Fibroblast of gingiva (primary cell): ENCODE measurements at regions not wholly inside any gene's neighbourhood (a gene's known extent, or its start where the extent isn't known, plus 50 kb on each side); places are given as distances from the start of the nearest gene placed in this dataset.
"Not testable (repeated sequence)": the region's sequence is repeated elsewhere in the genome, so short reads cannot be mapped to it uniquely, and the experiment has no call there.

ENCODE experiments used
- DNase-seq: peaks from one replicate; pipeline ENCODE4 v3.0.0-alpha.2; 2011; ENCODE audit warnings: low read depth

DNA sequence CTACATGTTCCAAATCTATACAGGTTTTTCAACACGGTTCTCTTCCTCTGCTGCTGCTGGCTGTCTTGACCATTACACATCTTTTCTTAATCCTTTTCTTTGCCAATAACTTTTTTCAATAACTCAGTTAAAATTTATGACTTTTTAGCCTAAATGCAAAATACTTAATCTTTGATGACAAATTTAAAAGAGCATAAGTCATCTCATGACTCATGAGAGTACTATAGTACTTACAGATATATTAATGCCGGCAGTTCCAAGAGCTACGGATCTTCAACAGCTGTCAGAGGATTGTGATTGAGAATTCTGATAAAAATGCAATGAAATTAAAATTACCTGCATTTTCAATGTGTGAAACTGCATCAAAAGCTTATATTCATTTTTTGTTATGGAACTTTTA, 105.5 kb downstream of the KPNA2 start:
- no peak for DNase-seq

DNA sequence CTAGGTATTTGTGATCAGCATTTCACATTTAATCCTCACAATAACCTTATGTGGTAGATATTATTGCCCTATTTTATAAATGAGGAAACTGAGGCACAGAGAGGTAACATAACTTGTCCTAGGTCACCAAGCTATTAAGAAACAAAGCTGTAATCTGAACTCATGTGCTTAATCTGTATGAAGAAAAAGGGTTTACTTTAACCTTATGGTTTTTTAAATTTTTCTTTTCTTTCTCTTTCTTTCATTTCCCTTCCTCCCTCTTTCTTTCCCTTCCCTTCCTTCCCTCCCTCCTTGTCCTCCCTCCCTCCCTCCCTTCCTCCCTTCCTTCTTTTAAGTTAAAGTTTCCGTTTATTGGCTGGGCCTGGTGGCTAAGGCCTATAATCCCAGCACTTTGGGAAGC, 105.2 kb upstream of the AMZ2 start:
- DNase-seq = no peak

DNA sequence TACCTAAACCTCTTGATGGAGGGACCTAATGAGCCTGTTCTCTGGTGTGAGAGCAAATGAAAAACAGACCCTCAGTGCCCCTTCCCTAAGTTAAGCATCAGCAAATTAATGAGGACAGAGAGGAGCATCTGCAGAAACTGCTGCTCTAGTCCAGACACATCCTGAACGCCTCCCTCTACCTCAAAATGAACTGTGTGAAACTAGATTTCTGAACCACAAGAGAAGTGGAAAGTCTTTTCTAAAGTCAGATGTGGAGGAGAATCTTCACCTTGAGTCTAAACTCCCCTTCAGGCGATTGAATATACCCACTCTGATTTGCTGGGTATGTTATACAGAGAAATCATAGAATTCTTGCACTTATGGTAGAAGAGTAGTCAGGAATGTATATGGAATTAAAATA, 104.4 kb upstream of the AMZ2 start:
- no peak for DNase-seq

DNA sequence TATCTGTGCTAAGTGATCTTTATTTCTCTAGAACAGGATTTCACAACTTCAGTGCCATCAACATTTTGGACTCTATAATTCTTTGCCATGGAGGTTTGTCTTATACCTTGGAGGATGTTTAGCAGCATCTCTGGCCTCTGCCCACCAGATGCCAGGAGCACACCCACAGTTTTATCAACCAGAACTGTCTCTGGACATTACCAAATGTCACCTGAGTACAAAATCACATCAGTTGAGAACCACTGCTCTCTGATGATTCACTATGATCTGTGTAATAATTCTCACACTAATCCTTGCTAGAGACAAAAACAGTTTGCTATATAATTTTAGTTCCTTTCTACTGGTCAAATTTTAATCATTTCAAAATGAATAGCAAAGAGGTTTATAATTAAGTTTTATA, 102.8 kb upstream of the AMZ2 start:
- DNase-seq = no peak

DNA sequence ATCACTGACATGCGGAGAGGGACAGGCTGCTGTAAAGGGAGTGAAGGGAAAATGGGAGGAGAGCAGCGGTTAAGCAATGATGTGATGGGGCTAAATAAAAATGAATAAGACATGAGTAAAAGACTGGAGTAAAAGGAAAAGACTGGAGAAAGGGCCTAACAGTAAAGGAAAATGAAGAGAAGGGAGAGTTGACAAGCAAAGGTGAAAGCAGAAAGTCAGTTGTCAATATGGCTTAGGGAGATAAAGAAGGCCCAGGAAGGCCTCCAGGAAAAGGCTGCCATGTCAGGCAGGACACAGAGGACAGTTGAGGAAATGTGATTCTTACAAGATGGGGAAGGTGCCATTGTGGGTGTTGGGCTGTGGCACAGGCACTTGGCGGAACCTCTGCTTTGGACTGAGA, 98.9 kb upstream of the AMZ2 start:
- DNase-seq = no peak

DNA sequence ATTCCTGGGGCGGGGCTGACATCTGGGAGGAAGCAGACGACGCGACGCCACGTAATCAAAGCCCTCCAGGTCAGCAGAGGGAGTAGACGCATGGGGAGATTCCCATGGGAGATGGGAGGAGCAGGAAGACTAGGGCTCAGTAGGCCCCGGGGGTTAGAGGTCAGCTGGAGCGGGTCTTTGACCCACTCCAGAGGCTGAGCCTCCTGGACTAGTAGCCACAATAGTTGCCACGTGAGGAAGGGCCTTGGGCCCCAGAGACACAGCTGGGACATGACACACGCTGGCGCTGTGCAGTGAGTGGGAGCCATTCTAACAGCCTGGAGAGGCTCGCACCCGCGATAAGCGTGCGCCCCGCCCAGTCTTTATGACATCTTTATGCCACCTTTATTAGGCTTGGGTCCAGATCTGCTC, 95.7 kb upstream of the AMZ2 start:
- no peak for DNase-seq

DNA sequence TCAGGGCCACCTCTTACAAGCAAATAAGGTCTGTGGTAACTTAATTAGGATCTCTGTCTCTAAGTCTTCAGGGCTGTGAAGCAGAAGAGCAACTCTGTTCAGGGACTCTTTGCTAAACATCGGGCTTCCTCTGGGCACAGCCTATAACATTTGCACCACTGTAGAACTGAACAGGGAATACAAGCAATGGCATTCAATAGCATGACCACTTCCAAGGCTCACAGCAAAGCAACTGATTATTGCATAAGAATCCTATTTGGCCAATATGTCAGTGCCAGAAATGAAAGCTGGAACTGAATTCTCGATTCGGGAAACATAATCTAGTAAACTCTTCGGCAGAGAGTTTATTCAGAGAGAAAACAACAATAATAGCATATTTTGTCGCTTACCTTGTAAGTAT, 92.2 kb upstream of the AMZ2 start:
- DNase-seq = no peak

DNA sequence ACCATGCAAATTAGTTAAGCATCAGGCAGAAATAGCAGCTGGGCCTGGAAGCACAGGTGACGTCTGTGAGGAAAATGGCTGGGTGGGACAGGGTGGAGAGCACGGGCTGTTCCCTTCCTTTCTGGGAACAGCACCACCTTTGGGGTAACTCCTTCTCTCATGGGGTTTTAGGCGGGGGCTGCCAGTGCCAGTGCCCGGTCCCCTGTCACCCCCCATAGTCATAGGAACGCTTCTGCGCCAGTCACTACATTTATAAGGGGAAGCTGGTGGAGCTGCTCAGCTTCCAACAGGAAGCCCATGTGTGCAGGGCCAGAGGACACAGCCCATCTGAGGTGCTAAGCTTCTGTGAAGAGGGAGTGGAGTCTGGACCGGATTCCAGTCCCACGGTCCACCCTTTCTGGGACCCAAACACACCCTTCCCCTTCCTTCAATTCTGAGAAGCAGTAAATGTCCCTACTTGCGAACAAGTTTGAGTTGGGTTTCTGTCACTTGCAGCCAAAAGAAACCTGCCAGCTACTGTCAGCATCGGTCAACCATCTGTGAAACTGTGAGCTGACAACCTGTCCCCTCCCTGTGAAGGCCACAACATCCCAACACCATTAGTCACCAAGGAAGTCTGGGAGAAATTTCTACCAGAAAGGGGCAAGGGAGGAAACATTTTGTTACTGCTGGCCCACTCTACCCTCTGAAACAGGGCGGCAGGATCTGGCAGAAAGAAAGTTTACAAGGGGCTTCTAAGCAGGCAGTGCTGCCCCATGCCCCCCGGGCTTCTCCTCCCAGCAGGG, 86.0 kb upstream of the AMZ2 start:
- no peak for DNase-seq

DNA sequence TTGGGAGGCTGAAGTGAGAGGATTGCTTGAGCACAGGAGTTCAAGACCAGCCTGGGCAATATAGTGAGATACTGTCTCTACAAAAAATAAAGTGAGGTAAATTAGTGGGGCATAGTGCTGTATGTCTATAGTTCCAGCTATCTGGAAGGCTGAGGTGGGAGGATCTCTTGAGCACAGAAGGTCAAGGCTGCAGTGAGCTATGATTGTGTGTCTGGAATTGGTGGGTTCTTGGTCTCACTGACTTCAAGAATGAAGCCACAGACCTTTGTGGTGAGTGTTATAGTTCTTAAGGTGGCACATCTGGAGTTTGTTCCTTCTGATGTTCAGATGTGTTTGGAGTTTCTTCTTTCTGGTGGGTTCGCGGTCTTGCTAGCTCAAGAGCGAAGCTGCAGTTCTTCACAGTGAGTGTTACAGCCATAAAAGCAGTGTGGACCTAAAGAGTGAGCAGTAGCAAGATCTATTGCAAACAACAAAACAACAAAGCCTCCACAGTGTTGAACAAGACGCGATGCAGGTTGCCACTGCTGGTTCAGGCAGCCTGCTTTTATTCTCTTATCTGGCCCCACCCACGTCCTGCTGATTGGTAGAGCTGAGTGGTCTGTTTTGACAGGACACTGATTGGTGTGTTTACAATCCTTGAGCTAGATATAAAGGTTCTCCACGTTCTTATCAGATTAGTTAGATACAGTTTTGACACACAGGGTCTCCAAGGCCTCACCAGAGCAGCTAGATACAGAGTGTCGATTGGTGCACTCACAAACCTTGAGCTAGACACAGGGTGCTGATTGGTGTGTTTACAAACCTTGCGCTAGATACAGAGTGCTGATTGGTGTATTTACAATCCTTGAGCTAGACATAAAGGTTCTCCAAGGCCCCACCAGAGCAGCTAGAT, 79.3 kb upstream of the AMZ2 start:
- DNase-seq = not testable (repeated sequence)

DNA sequence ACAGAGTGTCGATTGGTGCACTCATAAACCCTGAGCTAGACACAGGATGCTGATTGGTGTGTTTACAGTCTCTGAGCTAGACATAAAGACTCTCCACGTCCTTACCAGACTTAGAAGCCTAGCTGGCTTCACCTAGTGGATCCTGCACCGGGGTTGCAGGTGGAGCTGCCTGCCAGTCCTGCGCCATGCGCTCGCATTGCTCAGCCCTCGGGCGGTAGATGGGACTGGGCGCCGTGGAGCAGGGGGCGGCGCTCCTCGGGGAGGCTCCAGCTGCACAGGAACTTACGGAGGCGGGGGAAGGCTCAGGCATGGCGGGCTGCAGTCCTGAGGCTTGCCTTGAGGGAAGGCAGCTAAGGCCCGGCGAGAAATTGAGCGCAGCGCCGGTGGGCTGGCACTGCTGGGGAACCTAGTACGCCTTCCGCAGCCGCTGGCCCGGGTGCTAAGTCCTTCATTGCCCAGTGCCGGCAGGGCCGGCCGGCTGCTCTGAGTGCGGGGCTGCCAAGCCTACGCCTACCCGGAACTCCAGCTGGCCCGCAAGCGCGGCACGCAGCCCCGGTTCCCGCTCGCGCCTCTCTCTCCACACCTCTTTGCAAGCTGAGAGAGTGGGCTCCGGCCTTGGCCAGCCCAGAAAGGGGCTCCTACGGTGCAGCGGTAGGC, 78.5 kb upstream of the AMZ2 start:
- not testable (repeated sequence) for DNase-seq

DNA sequence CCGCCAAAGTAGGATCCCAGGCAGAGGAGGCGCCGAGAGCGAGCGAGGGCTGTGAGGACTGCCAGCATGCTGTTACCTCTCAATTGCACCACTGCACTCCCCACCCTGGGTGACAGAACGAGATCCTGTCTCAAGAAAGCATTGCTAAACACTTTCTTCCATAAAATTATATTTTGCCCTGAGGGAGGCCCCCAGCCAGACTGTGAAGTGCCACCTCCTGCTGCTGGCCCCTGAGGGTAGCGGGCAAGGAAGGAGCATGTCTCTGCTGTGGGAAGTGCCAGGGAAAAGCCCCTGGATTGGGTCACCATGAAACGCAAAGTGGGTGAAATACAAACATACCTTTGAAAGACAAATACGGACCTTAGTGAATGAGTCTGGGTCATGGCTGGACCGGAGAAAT, 78.0 kb upstream of the AMZ2 start:
- no peak for DNase-seq

DNA sequence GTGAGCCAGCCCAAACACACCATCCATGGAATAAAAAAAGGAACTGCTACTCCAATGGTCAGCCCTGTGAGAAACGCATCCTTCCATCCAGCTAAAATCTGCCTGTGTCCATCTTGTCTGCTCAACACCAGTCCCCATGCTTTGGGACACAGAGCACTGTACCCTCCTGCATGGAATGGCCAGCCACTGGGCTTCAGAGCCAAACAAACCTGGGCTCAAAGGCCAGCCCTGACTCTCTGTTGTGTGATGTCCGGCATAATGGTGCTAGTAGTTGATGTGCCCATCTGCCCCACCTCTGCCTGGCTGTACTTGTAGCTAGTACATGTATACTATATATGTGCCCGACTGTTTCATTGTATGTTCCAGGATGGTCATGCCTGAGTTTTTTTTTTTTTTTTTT, 77.6 kb upstream of the AMZ2 start:
- DNase-seq = no peak

DNA sequence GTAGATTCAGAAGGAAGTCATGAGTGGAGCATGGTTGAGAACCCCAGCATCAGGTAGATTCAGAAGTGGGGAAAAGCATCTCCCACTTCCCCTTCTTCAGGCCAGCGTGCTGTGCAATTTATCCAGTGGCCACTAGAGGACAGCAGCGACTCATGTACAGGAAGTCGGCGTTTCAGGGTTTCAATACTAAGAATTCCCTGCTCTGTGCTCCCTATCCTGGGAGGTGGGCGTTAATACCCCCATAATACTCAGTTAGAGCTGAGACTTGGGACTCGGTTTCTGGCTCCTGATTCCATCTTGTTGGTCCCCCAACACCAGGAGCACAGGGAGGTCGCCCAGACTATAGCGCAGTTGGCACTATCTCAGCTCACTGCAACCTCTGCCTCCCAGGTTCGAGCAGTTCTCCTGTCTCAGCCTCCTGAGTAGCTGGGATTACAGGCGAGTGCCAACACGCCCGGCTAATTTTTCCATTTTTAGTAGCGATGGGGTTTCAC, 75.3 kb upstream of the AMZ2 start:
- peak; percentile 49 for DNase-seq

DNA sequence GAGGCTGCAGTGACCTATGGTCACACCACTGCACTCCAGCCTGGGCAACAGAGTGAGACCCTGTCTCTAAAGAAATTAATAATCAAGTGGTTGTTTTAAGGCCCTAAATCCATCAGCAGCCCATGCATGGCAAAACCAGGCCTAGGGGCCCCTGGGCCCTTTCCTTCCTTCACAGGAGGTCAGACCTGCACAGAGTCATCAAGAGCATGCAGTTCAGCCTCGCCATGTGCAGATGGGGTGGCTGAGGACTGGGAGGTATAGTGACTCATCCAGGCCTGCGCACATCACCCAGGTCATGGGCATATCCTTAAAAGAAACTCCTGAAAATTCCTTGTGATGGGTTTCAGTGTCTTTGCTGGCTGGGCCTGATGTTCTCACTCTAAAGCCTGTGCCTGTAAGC, 72.4 kb upstream of the AMZ2 start:
- no peak for DNase-seq

DNA sequence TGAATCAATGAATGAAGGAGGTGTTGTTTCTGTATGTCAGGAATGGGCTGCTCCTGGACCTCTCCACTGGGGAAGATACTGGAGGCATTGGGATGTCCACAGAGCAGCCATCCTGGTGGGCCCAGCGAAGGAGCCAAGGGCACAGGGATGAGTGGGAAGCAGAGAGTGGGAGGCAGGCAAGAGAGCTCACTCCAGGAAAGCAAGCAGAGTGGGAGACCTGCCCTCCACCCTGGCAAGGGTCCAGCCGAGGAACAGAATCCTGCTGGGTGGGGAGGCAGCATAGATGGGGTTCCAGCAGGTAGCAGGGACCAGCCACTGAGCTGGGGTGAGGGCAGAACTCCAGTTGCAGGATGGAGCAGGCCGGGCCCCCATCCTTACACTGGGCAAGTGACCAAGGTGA, 71.9 kb upstream of the AMZ2 start:
- no peak for DNase-seq

DNA sequence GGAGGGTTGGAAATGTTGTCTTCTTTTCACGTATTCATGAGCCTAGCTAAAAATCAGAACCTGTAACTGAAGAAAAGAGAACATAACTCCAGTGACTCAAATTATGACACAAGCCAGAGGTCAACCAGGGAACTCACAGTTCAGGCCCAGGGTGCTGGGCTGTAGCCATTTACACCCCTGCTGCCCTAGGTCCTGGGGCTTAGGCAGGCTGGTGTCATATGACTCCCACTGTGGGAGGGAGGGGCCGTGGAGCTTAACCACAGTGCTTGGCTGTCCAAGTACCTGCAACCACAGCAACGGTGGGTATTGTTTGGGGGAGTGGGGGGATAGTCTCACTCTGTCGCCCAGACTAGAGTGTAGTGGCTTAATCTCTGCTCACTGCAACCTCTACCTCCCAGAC, 71.1 kb upstream of the AMZ2 start:
- no peak for DNase-seq

DNA sequence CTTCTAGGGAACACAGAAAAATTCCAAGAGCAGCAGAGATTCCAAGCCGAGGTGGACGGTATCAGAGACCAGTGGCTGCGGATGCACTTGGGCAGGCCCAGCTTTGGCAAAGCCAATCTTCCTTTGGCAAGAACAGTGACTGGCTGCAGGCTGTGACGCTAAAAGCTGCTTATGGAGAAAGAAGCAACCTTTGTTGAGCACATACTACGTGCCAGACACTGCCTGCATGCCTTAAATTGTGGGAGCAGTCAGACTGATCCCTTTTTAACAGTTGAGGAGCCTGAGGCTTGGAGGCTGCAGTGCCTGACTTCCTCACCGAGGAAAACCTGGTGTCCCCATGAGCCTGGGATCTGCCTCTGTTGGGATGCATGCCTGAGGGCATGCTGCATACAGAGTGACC, 69.0 kb upstream of the AMZ2 start:
- no peak for DNase-seq

DNA sequence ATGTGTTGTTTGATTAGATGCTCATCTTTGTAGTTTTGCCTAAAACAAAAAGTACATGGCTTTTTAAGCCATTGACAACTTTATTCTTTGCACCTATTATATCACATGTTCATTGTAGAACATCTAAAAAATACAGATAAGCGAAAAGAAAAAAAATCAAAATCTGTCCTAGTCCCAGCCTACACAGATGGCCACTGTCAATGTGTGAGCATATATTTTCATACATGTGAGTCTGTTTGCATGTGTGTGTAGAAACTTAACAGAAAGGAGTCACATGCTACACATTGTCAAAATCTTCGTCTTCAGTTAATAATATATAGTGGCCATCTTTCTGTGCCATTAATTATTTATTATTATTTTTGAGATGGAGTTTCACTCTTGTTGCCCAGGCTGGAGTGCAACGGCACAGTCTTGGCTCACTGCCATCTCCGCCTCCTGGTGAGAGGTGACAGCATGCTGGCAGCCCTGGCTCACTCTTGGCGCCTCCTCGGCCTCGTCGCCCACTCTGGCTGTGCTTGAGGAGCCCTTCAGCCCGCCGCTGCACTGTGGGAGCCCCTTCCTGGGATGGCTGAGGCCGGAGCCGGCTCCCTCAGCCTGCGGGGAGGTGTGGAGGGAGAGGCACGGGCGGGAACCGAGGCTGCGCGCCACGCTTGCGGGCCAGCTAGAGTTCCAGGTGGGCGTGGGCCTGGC, 68.5 kb upstream of the AMZ2 start:
- no peak for DNase-seq

DNA sequence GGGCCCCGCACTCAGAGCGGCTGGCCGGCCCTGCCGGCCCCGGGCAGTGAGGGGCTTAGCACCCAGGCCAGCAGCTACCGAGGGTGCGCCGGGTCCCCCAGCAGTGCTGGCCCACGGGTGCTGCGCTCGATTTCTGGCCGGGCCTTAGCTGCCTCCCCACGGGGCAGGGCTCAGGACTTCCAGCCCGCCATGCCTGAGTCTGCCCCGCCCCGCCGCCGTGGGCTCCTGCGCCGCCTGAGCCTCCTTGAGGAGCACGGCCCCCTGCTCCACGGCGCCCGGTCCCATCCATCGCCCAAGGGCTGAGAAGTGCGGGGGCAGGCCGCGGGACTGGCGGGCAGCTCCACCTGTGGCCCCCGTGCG, 67.9 kb upstream of the AMZ2 start:
- no peak for DNase-seq

DNA sequence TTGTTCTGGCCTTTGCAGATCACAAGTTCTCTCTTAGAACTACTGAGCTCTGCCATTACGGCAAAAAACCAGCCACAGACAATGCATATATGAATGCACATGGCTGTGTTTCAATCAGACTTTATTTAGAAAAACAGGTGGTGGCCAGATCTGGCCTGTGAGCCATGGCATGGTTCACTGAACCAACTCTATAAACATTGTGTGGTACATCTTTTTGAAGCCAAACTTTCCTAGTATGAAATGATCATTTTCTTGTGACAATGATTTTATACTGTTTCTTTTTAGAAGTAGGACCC, 65.9 kb upstream of the AMZ2 start:
- DNase-seq = peak; percentile 21

DNA sequence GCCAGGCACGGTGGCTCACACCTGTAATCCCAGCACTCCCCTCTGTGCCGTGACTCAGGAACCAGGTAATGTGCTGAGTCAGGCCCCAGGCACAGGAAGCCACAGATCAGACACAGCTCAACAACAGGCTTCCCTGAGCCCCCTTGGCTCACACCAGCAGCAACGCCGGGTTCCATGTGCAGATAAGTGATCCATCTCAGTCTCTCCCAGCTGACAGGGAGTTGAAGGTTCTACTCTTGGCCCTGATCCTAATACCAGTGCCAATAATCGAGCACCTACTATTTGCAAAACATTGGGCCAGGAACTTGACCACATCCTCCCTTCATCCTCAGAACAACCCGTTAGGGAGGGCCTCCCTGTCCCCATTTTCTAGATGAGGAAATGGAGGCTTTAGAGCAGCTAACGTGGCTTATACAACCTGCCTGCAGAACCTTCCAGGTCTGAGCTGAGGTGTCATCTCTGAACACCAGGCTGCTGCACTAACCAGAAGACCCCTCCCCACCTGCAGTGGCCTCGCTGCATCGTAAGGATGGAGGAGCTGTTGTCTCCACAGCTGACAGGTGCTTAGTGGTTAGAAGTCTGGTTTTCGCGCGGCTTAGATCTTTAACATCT, 64.8 kb upstream of the AMZ2 start:
- DNase-seq = no peak

DNA sequence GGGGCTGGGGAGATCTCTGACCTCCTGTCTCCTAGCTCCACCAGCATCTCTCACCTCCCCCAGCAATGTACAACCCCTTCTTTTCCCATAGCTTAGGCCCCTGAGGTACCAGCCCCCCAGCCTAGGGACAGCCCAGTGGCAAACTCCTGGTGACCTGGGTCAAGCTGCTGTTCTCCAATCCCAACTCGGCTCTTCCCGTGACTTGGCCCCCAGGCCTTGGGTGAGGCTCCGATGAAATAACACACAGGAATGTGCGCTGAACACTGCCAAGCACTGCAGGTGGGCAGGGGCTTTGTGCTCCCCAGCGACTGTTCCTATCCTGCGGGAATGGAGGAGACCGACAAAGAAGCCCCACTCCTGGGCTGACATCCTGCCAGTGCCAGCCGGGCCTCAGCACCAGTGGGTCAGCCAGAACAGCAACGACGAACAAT, 63.7 kb upstream of the AMZ2 start:
- DNase-seq = no peak
